CD4-positive, alpha-beta T cell (primary cell): ENCODE measurements at regions not wholly inside any gene's neighbourhood (a gene's known extent, or its start where the extent isn't known, plus 50 kb on each side); places are given as distances from the start of the nearest gene placed in this dataset.

Experiments
- ATAC-seq: fragments of 200-7000 bp; cut with Tn5 transposase; one replicate; pipeline ENCODE4 v1.10.0; 2022; ENCODE audit warnings: mild to moderate bottlenecking; ENCODE audit not compliant: poor library complexity
- CTCF ChIA-PET: fragments of 350-600 bp; sonication (Branson Sonifier 250); formaldehyde crosslinking; loops from one replicate; lab custom pipeline; 2021; ENCODE audit warnings: antibody characterized with exemption, inconsistent platforms; lab: Charles Lee
- POLR2A ChIA-PET: fragments of 350-600 bp; sonication (Branson Sonifier 250); formaldehyde crosslinking; loops from one replicate; lab custom pipeline; 2021; ENCODE audit warnings: antibody characterized with exemption, inconsistent platforms; lab: Charles Lee
- DNase-seq, 14 experiments: peaks; one replicate each; pipeline ENCODE4 v3.0.0-alpha.2; 2013 to 2020; ENCODE audit warnings: mixed read lengths in 2 of 14
- H3K27ac ChIP-seq, 2 donors: one replicate each; pipeline versions ENCODE4 v1.5.1 to v1.7.0; 2013; ENCODE audit warnings: low read length in 2 of 2, low read depth in 1 of 2, mild to moderate bottlenecking in 1 of 2
- H3K27me3 ChIP-seq, 2 experiments: 1 replicate in 1 of 2; 2 replicates in 1 of 2; pipeline versions ENCODE4 v1.6.1 to v1.7.0; 2013; ENCODE audit warnings: low read length in 2 of 2, control low read depth in 1 of 2, mild to moderate bottlenecking in 1 of 2, moderate library complexity in 1 of 2; ENCODE audit not compliant: insufficient read depth in 2 of 2, control insufficient read depth in 1 of 2
- H3K36me3 ChIP-seq: one replicate; pipeline ENCODE4 v1.6.1; 2013; ENCODE audit warnings: low read length, control low read depth; ENCODE audit not compliant: insufficient read depth
- H3K4me1 ChIP-seq: one replicate; pipeline ENCODE4 v1.6.1; 2013; ENCODE audit warnings: low read length, control low read depth; ENCODE audit not compliant: insufficient read depth
- H3K4me3 ChIP-seq: one replicate; pipeline ENCODE4 v1.5.1; 2013; ENCODE audit warnings: mild to moderate bottlenecking, low read length, moderate library complexity
- H3K9me3 ChIP-seq, 2 experiments: 1 replicate in 1 of 2; 2 replicates in 1 of 2; pipeline versions ENCODE4 v1.6.1 to v1.7.0; 2013; ENCODE audit warnings: low read length in 2 of 2, mild to moderate bottlenecking in 2 of 2, control low read depth in 1 of 2, moderate library complexity in 1 of 2; ENCODE audit not compliant: control insufficient read depth in 1 of 2, insufficient read depth in 1 of 2
- H3K27ac Mint-ChIP-seq: one replicate; pipeline ENCODE4 v1.8.0; 2020; ENCODE audit warnings: mixed read lengths
- H3K27me3 Mint-ChIP-seq: one replicate; pipeline ENCODE4 v1.8.0; 2021; ENCODE audit warnings: mixed read lengths
- H3K36me3 Mint-ChIP-seq: one replicate; pipeline ENCODE4 v1.8.0; 2021; ENCODE audit warnings: low read depth, mixed read lengths
- H3K4me1 Mint-ChIP-seq: one replicate; pipeline ENCODE4 v1.8.0; 2021; ENCODE audit warnings: low read depth, mixed read lengths
- H3K4me3 Mint-ChIP-seq: one replicate; pipeline ENCODE4 v1.8.0; 2020; ENCODE audit warnings: mild to moderate bottlenecking, mixed read lengths
- H3K9me3 Mint-ChIP-seq: one replicate; pipeline ENCODE4 v1.8.0; 2020; ENCODE audit warnings: mixed read lengths
- CTCF ChIP-seq: fragments of 200-600 bp; IDR thresholded peaks from one replicate; pipeline ENCODE4 v1.8.0; 2022; ENCODE audit warnings: antibody characterized with exemption, mild to moderate bottlenecking
- intact Hi-C, 2 experiments: fragments of 100-400 bp; cut with DNase I in 1 of 2; cut with micrococcal nuclease in 1 of 2; formaldehyde crosslinking; loops; one replicate each; pipeline versions ENCODE4 v1.15.1 to v1.9.0; 2023 to 2025; cut with DNase I, micrococcal nuclease

DNA sequence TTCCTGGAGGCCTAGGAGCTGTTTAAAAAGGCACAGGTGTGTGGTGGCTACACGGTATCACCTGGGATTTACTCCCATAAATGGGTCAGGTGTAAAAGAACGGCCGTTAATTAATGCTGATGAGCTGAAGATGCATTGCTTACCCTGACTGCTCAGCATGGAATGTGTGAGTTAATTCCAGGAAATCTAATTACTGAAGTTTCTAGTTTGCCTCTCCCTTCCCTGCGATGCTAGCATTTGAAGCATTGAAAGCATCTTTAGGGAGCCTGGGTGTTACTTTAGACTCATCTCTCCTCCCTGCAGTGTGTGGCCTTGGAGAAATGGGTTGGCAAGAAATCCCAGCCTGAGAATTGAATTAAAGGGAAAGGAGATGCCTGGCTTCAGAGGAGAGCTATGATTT lies 415.9 kb downstream of the FUT8 start:
- no peak for ATAC-seq
- intact Hi-C loops: loop anchor here in 1 of 2 experiments (10.0 kb wide), 2 partner anchors 534 to 844 kb away; partner anchors contain the start of gene FNTB
- H3K9me3 Mint-ChIP-seq: no peaks in the 10 kb centered on the region

GRCh38 chr14:65832431-65833266 lies 420.1 kb downstream of the FUT8 start:
- H3K9me3 Mint-ChIP-seq: no peaks in the 10 kb centered on the region

More for the DNA sequence above, 415.9 kb downstream of the FUT8 start:
- H3K27me3 ChIP-seq: no peaks in the 10 kb centered on the region
- ChIA-PET CTCF (no interaction called here), POLR2A (interaction anchor here (3.3 kb wide), 1 partner anchor 18 kb away, joined by 16 read pairs; no protein-coding TSS in a partner anchor)
- no peaks in the 10 kb centered on the region for H3K9me3 ChIP-seq
- no peak for DNase-seq
- H3K36me3 ChIP-seq: no peaks in the 10 kb centered on the region
- TF ChIP-seq CTCF: no peak
- H3K27ac ChIP-seq: no peak overlapping the region
- H3K27ac Mint-ChIP-seq: no peak overlapping the region
- no peak overlapping the region for H3K4me3 Mint-ChIP-seq
- no peaks in the 10 kb centered on the region for H3K27me3 Mint-ChIP-seq
- no peak overlapping the region for H3K4me3 ChIP-seq
- H3K4me1 ChIP-seq: peaks cover 11% of the 10 kb centered on the region
- no peaks in the 10 kb centered on the region for H3K36me3 Mint-ChIP-seq
- H3K4me1 Mint-ChIP-seq: peaks cover 30% of the 10 kb centered on the region

More at GRCh38 chr14:65832431-65833266, 420.1 kb downstream of the FUT8 start:
- no peaks in the 10 kb centered on the region for H3K36me3 Mint-ChIP-seq
- H3K27ac ChIP-seq: no peak overlapping the region
- no peak for DNase-seq
- H3K4me1 Mint-ChIP-seq: peaks cover 50% of the 10 kb centered on the region
- H3K27me3 Mint-ChIP-seq: no peaks in the 10 kb centered on the region
- no peak for ATAC-seq
- no peak overlapping the region for H3K4me3 Mint-ChIP-seq
- no peak for TF ChIP-seq CTCF
- no peaks in the 10 kb centered on the region for H3K36me3 ChIP-seq
- no peaks in the 10 kb centered on the region for H3K27me3 ChIP-seq
- H3K4me1 ChIP-seq: peaks cover 16% of the 10 kb centered on the region
- ChIA-PET CTCF (interaction anchor here (0.9 to 1.0 kb wide), 2 partner anchors 8 to 728 kb away, joined by 3 to 4 read pairs; no protein-coding TSS in a partner anchor), POLR2A (interaction anchor here (3.5 kb wide), 1 partner anchor 14 kb away, joined by 14 read pairs; no protein-coding TSS in a partner anchor)
- no peak overlapping the region for H3K4me3 ChIP-seq
- no peak overlapping the region for H3K27ac Mint-ChIP-seq
- intact Hi-C loops: no loop called here
- no peaks in the 10 kb centered on the region for H3K9me3 ChIP-seq
